Mucosa of rectum (tissue), 2 donors: ENCODE measurements at regions not wholly inside any gene's neighbourhood (a gene's known extent, or its start where the extent isn't known, plus 50 kb on each side); places are given as distances from the start of the nearest gene placed in this dataset.

Experiments
- H3K27ac ChIP-seq, 2 donors: one replicate each; pipeline ENCODE4 v1.7.0; 2013; ENCODE audit warnings: inconsistent platforms in 2 of 2, low read depth in 2 of 2, low read length in 2 of 2
- H3K27me3 ChIP-seq, 2 donors: one replicate each; pipeline ENCODE4 v1.7.0; 2013; ENCODE audit warnings: low read length in 2 of 2; ENCODE audit not compliant: control insufficient read depth in 2 of 2, insufficient read depth in 2 of 2
- H3K36me3 ChIP-seq, 2 donors: one replicate each; pipeline ENCODE4 v1.7.0; 2013; ENCODE audit warnings: low read length in 2 of 2; ENCODE audit not compliant: control insufficient read depth in 2 of 2, insufficient read depth in 2 of 2
- H3K4me1 ChIP-seq, 2 donors: one replicate each; pipeline ENCODE4 v1.7.0; 2013; ENCODE audit warnings: low read length in 2 of 2, mild to moderate bottlenecking in 1 of 2; ENCODE audit not compliant: control insufficient read depth in 2 of 2, insufficient read depth in 2 of 2
- H3K4me3 ChIP-seq, 2 donors: one replicate each; pipeline ENCODE4 v1.7.0; 2013; ENCODE audit warnings: low read length in 2 of 2
- H3K9ac ChIP-seq, 2 donors: one replicate each; pipeline ENCODE4 v1.7.0; 2013; ENCODE audit warnings: low read length in 2 of 2, low read depth in 1 of 2, mild to moderate bottlenecking in 1 of 2
- H3K9me3 ChIP-seq, 2 donors: one replicate each; pipeline ENCODE4 v1.7.0; 2013; ENCODE audit warnings: low read length in 2 of 2; ENCODE audit not compliant: control insufficient read depth in 2 of 2
- donor health status: healthy.
- donor health status: Normal muscosa, but diverticular disease.

DNA sequence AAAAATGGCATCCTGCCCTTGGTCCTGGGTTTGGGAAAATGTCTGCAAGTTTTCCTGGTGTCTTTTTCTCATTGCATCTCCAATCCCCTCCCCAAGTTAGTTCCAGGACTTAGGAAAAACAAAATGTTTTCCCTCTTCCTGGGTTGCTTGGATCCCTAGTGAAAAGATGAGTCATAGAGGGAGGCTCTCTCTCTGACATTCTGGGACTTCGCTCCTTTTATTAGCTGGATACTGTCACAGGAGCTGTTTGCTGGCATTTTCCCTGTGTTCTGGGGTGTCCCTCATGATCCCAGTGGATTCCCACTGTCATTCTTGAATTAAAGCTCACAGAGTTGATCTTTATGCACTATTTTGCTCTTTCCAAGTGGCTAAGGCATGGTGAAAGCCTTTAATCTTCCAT lies 316.4 kb upstream of the MBL2 start:
- Histone ChIP-seq H3K4me1 (no peaks in the 10 kb centered on the region), H3K9me3 (no peaks in the 10 kb centered on the region), H3K27me3 (no peaks in the 10 kb centered on the region), H3K4me3 (no peak overlapping the region), H3K36me3 (no peaks in the 10 kb centered on the region), H3K27ac (no peak overlapping the region), H3K9ac (no peak overlapping the region)

DNA sequence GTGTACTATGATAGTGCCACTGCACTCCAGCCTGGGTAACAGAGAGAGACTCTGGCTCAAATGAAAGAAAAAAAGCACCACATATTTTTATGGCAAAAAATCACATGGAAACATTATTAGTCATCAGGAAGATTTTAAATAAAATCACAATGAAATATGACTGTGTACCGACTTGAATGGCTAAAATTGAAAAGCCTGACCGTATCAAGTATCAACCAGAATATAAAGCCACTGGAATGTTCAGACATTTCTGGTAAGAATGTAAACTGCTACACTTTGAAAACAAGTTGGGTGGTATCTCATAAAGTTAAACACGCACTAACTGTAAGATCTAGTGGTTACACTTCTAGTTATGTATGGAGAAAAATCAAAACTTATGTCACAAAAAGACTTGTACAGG lies 306.7 kb upstream of the MBL2 start:
- H3K27me3 ChIP-seq: no peaks in the 10 kb centered on the region

GRCh38 chr10:53076948-53077347 lies 304.4 kb upstream of the MBL2 start:
- no peak overlapping the region for H3K27ac ChIP-seq
- no peaks in the 10 kb centered on the region for H3K9me3 ChIP-seq
- H3K4me1 ChIP-seq: no peaks in the 10 kb centered on the region

More for the DNA sequence above, 306.7 kb upstream of the MBL2 start:
- Histone ChIP-seq H3K9ac (no peak overlapping the region), H3K4me1 (no peaks in the 10 kb centered on the region), H3K9me3 (no peaks in the 10 kb centered on the region), H3K27ac (no peak overlapping the region), H3K36me3 (no peaks in the 10 kb centered on the region), H3K4me3 (no peak overlapping the region)

DNA sequence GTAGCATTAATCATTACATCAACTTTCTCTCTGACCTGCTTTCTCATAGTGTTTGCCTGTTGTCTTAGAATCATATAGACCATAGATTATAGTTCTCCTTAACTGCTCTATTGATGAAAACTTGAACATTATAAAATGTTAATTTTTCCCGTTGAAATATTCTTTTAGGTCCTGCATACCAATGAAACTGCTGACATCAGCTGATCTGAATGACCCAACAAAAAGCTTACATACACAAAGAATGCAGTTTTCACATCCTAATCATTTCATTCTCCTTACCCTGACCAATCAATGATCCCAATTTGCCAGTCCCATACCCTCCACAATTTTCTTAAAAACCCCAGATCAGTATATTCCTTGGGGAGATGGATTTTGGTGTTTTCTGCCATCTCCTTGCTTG lies 302.9 kb upstream of the MBL2 start:
- Histone ChIP-seq H3K36me3 (no peaks in the 10 kb centered on the region), H3K9me3 (no peaks in the 10 kb centered on the region), H3K9ac (no peak overlapping the region), H3K4me1 (peaks cover 0 to 5% of the 10 kb centered on the region in 2 donors), H3K27me3 (no peaks in the 10 kb centered on the region), H3K27ac (no peak overlapping the region), H3K4me3 (no peak overlapping the region)

More at GRCh38 chr10:53076948-53077347, 304.4 kb upstream of the MBL2 start:
- Histone ChIP-seq H3K4me3 (no peak overlapping the region), H3K9ac (no peak overlapping the region), H3K36me3 (no peaks in the 10 kb centered on the region), H3K27me3 (no peaks in the 10 kb centered on the region)

GRCh38 chr10:53072144-53072543 lies 299.6 kb upstream of the MBL2 start:
- Histone ChIP-seq H3K36me3 (no peaks in the 10 kb centered on the region), H3K27me3 (no peaks in the 10 kb centered on the region), H3K4me1 (peaks cover 0 to 5% of the 10 kb centered on the region in 2 donors), H3K27ac (no peak overlapping the region), H3K9me3 (no peaks in the 10 kb centered on the region), H3K9ac (no peak overlapping the region), H3K4me3 (no peak overlapping the region)

- Histone ChIP-seq H3K27ac (no peak overlapping the region), H3K4me1 (peaks cover 0 to 5% of the 10 kb centered on the region in 2 donors), H3K9ac (no peak overlapping the region), H3K36me3 (no peaks in the 10 kb centered on the region), H3K9me3 (no peaks in the 10 kb centered on the region), H3K27me3 (no peaks in the 10 kb centered on the region), H3K4me3 (no peak overlapping the region)
Measured at GRCh38 chr10:53071505-53072125, 299.0 kb upstream of the MBL2 start.

DNA sequence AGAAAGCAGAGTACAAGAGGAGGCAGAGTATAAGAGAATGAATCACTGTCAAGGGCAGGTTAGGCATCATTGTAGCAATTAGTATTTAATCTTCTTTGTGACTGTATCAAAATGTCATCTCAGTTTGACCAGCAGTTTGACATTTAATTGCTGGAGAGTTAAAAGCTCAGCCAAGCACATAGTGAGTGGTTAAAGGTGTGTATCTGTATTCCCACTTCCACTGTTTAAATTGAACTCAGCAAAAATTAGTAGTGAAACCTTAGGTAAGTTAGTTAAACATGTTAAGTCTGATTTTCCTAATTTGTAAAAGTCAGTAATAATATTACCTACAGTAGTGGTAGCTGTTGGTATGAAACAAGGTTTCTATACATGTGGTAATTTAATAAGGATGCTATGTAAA lies 296.4 kb upstream of the MBL2 start:
- no peak overlapping the region for H3K9ac ChIP-seq
- no peaks in the 10 kb centered on the region for H3K27me3 ChIP-seq
- no peak overlapping the region for H3K27ac ChIP-seq
- H3K4me3 ChIP-seq: no peak overlapping the region
- H3K4me1 ChIP-seq: peaks cover 0 to 5% of the 10 kb centered on the region in 2 donors
- H3K36me3 ChIP-seq: no peaks in the 10 kb centered on the region
- no peaks in the 10 kb centered on the region for H3K9me3 ChIP-seq

GRCh38 chr10:53064614-53065013 lies 292.0 kb upstream of the MBL2 start:
- no peaks in the 10 kb centered on the region for H3K36me3 ChIP-seq
- no peaks in the 10 kb centered on the region for H3K27me3 ChIP-seq
- no peak overlapping the region for H3K4me3 ChIP-seq
- no peak overlapping the region for H3K27ac ChIP-seq
- no peak overlapping the region for H3K9ac ChIP-seq
- no peaks in the 10 kb centered on the region for H3K4me1 ChIP-seq
- no peaks in the 10 kb centered on the region for H3K9me3 ChIP-seq

GRCh38 chr10:53063805-53064204 lies 291.2 kb upstream of the MBL2 start:
- Histone ChIP-seq H3K36me3 (no peaks in the 10 kb centered on the region), H3K9ac (no peak overlapping the region), H3K27ac (no peak overlapping the region), H3K4me1 (no peaks in the 10 kb centered on the region), H3K9me3 (no peaks in the 10 kb centered on the region), H3K27me3 (no peaks in the 10 kb centered on the region), H3K4me3 (no peak overlapping the region)

- Histone ChIP-seq H3K4me3 (no peak overlapping the region), H3K9ac (no peak overlapping the region), H3K4me1 (no peaks in the 10 kb centered on the region), H3K9me3 (no peaks in the 10 kb centered on the region), H3K27me3 (no peaks in the 10 kb centered on the region), H3K27ac (no peak overlapping the region), H3K36me3 (no peaks in the 10 kb centered on the region)
Measured at GRCh38 chr10:53052521-53053164, 280.1 kb upstream of the MBL2 start.
